ENCODE measurements at regions not wholly inside any gene's neighbourhood (a gene's known extent, or its start where the extent isn't known, plus 50 kb on each side); places are given as distances from the start of the nearest gene placed in this dataset.

GRCh38 chr11:15819679-15820286 is 536.6 kb downstream of the SOX6 start:
- Histone ChIP-seq H3K9me3 (ENCODE audit: control insufficient read depth in 2 of 2, low read length in 2 of 2) (no peaks in the 10 kb centered on the region), H3K4me1 (ENCODE audit: control insufficient read depth in 2 of 2, insufficient read depth in 2 of 2, low read length in 2 of 2) (peaks cover 30 to 46% of the 10 kb centered on the region in 2 donors), H3K4me3 (ENCODE audit: low read length in 2 of 2) (no peak overlapping the region), H3K36me3 (ENCODE audit: control insufficient read depth in 2 of 2, insufficient read depth in 2 of 2, low read length in 2 of 2) (no peaks in the 10 kb centered on the region), H3K27ac (ENCODE audit: low read depth in 2 of 2, low read length in 2 of 2) (no peak overlapping the region), H3K27me3 (ENCODE audit: control insufficient read depth in 2 of 2, insufficient read depth in 2 of 2, low read length in 2 of 2) (no peaks in the 10 kb centered on the region), H3K9ac (ENCODE audit: low read depth in 1 of 2, low read length in 2 of 2) (no peak overlapping the region)

GRCh38 chr11:15821451-15821850 is 534.9 kb downstream of the SOX6 start:
- Histone ChIP-seq H3K9ac (ENCODE audit: low read depth in 1 of 2, low read length in 2 of 2) (no peak overlapping the region), H3K4me3 (ENCODE audit: low read length in 2 of 2) (no peak overlapping the region), H3K27me3 (ENCODE audit: control insufficient read depth in 2 of 2, insufficient read depth in 2 of 2, low read length in 2 of 2) (no peaks in the 10 kb centered on the region), H3K9me3 (ENCODE audit: control insufficient read depth in 2 of 2, low read length in 2 of 2) (no peaks in the 10 kb centered on the region), H3K4me1 (ENCODE audit: control insufficient read depth in 2 of 2, insufficient read depth in 2 of 2, low read length in 2 of 2) (peaks cover 19 to 35% of the 10 kb centered on the region in 2 donors), H3K27ac (ENCODE audit: low read depth in 2 of 2, low read length in 2 of 2) (no peak overlapping the region), H3K36me3 (ENCODE audit: control insufficient read depth in 2 of 2, insufficient read depth in 2 of 2, low read length in 2 of 2) (no peaks in the 10 kb centered on the region)

DNA sequence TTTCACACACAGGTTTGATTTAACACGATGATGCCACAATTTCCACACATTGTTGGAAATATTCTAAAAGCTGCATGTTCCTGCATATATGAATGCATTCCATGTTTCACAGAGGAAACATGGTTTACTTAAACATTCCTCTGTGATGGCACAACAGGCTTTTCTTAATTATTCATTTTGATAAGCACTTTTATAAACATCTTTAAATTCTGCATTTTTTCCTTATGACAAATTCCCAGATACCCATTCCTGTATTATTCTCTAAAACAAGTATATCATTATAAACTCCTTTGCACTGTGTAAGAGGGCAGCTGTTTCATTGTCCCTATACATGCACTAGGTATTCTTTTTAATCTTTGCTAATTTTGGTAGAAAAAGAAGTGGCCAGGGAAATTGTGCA is 532.3 kb downstream of the SOX6 start:
- Histone ChIP-seq H3K9ac (ENCODE audit: low read depth in 1 of 2, low read length in 2 of 2) (no peak overlapping the region), H3K4me3 (ENCODE audit: low read length in 2 of 2) (no peak overlapping the region), H3K4me1 (ENCODE audit: control insufficient read depth in 2 of 2, insufficient read depth in 2 of 2, low read length in 2 of 2) (peaks cover 6 to 9% of the 10 kb centered on the region in 2 donors), H3K9me3 (ENCODE audit: control insufficient read depth in 2 of 2, low read length in 2 of 2) (no peaks in the 10 kb centered on the region), H3K27me3 (ENCODE audit: control insufficient read depth in 2 of 2, insufficient read depth in 2 of 2, low read length in 2 of 2) (no peaks in the 10 kb centered on the region), H3K36me3 (ENCODE audit: control insufficient read depth in 2 of 2, insufficient read depth in 2 of 2, low read length in 2 of 2) (no peaks in the 10 kb centered on the region), H3K27ac (ENCODE audit: low read depth in 2 of 2, low read length in 2 of 2) (no peak overlapping the region)

- Histone ChIP-seq H3K4me3 (ENCODE audit: low read length in 2 of 2) (no peak overlapping the region), H3K27me3 (ENCODE audit: control insufficient read depth in 2 of 2, insufficient read depth in 2 of 2, low read length in 2 of 2) (no peaks in the 10 kb centered on the region), H3K27ac (ENCODE audit: low read depth in 2 of 2, low read length in 2 of 2) (no peak overlapping the region), H3K4me1 (ENCODE audit: control insufficient read depth in 2 of 2, insufficient read depth in 2 of 2, low read length in 2 of 2) (peaks cover 0 to 3% of the 10 kb centered on the region in 2 donors), H3K9me3 (ENCODE audit: control insufficient read depth in 2 of 2, low read length in 2 of 2) (no peaks in the 10 kb centered on the region), H3K36me3 (ENCODE audit: control insufficient read depth in 2 of 2, insufficient read depth in 2 of 2, low read length in 2 of 2) (no peaks in the 10 kb centered on the region), H3K9ac (ENCODE audit: low read depth in 1 of 2, low read length in 2 of 2) (no peak overlapping the region)
These were observed 530.2 kb downstream of the SOX6 start for GRCh38 chr11:15825976-15826650.

DNA sequence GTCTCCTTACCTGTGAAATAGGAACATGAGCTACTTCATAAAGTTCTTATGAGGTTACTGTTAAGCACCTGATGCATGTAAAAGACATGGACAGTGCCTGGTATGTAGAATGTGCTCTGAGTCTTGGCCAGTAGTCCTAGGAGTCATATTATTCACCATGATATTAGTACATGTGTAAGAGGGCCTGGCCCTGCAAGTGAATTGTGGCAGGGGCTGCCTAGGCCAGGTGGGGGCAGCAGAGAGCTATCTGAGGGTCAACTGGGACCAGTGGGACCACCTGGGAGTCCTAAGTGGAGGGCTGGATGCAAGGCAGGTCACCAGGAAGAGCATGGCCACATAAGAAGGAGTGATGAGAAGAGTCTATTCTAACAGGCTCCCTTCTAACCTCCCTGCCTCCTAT is 529.5 kb downstream of the SOX6 start:
- peaks cover 0 to 3% of the 10 kb centered on the region in 2 donors for H3K4me1 ChIP-seq (ENCODE audit: control insufficient read depth in 2 of 2, insufficient read depth in 2 of 2, low read length in 2 of 2)
- no peaks in the 10 kb centered on the region for H3K9me3 ChIP-seq (ENCODE audit: control insufficient read depth in 2 of 2, low read length in 2 of 2)
- no peak overlapping the region for H3K27ac ChIP-seq (ENCODE audit: low read depth in 2 of 2, low read length in 2 of 2)
- no peak overlapping the region for H3K4me3 ChIP-seq (ENCODE audit: low read length in 2 of 2)
- no peaks in the 10 kb centered on the region for H3K36me3 ChIP-seq (ENCODE audit: control insufficient read depth in 2 of 2, insufficient read depth in 2 of 2, low read length in 2 of 2)
- no peaks in the 10 kb centered on the region for H3K27me3 ChIP-seq (ENCODE audit: control insufficient read depth in 2 of 2, insufficient read depth in 2 of 2, low read length in 2 of 2)
- no peak overlapping the region for H3K9ac ChIP-seq (ENCODE audit: low read depth in 1 of 2, low read length in 2 of 2)

GRCh38 chr11:15828215-15828853 is 528.0 kb downstream of the SOX6 start:
- Histone ChIP-seq H3K9me3 (ENCODE audit: control insufficient read depth in 2 of 2, low read length in 2 of 2) (no peaks in the 10 kb centered on the region), H3K9ac (ENCODE audit: low read depth in 1 of 2, low read length in 2 of 2) (no peak overlapping the region), H3K4me3 (ENCODE audit: low read length in 2 of 2) (no peak overlapping the region), H3K36me3 (ENCODE audit: control insufficient read depth in 2 of 2, insufficient read depth in 2 of 2, low read length in 2 of 2) (no peaks in the 10 kb centered on the region), H3K27ac (ENCODE audit: low read depth in 2 of 2, low read length in 2 of 2) (no peak overlapping the region), H3K4me1 (ENCODE audit: control insufficient read depth in 2 of 2, insufficient read depth in 2 of 2, low read length in 2 of 2) (peaks cover 0 to 3% of the 10 kb centered on the region in 2 donors), H3K27me3 (ENCODE audit: control insufficient read depth in 2 of 2, insufficient read depth in 2 of 2, low read length in 2 of 2) (no peaks in the 10 kb centered on the region)

- H3K27ac ChIP-seq (ENCODE audit: low read depth in 2 of 2, low read length in 2 of 2): no peak overlapping the region
These were observed 527.0 kb downstream of the SOX6 start for GRCh38 chr11:15829312-15829711.

GRCh38 chr11:15830741-15831428 is 525.5 kb downstream of the SOX6 start:
- H3K27ac ChIP-seq (ENCODE audit: low read depth in 2 of 2, low read length in 2 of 2): no peak overlapping the region
- H3K36me3 ChIP-seq (ENCODE audit: control insufficient read depth in 2 of 2, insufficient read depth in 2 of 2, low read length in 2 of 2): no peaks in the 10 kb centered on the region
- H3K9me3 ChIP-seq (ENCODE audit: control insufficient read depth in 2 of 2, low read length in 2 of 2): no peaks in the 10 kb centered on the region
- no peak overlapping the region for H3K9ac ChIP-seq (ENCODE audit: low read depth in 1 of 2, low read length in 2 of 2)
- no peak overlapping the region for H3K4me3 ChIP-seq (ENCODE audit: low read length in 2 of 2)
- peaks cover 0 to 3% of the 10 kb centered on the region in 2 donors for H3K4me1 ChIP-seq (ENCODE audit: control insufficient read depth in 2 of 2, insufficient read depth in 2 of 2, low read length in 2 of 2)
- H3K27me3 ChIP-seq (ENCODE audit: control insufficient read depth in 2 of 2, insufficient read depth in 2 of 2, low read length in 2 of 2): no peaks in the 10 kb centered on the region

More at GRCh38 chr11:15829312-15829711, 527.0 kb downstream of the SOX6 start:
- H3K4me1 ChIP-seq (ENCODE audit: control insufficient read depth in 2 of 2, insufficient read depth in 2 of 2, low read length in 2 of 2): peaks cover 0 to 3% of the 10 kb centered on the region in 2 donors
- H3K4me3 ChIP-seq (ENCODE audit: low read length in 2 of 2): no peak overlapping the region
- no peak overlapping the region for H3K9ac ChIP-seq (ENCODE audit: low read depth in 1 of 2, low read length in 2 of 2)
- H3K27me3 ChIP-seq (ENCODE audit: control insufficient read depth in 2 of 2, insufficient read depth in 2 of 2, low read length in 2 of 2): no peaks in the 10 kb centered on the region
- no peaks in the 10 kb centered on the region for H3K36me3 ChIP-seq (ENCODE audit: control insufficient read depth in 2 of 2, insufficient read depth in 2 of 2, low read length in 2 of 2)
- no peaks in the 10 kb centered on the region for H3K9me3 ChIP-seq (ENCODE audit: control insufficient read depth in 2 of 2, low read length in 2 of 2)

- no peaks in the 10 kb centered on the region for H3K27me3 ChIP-seq (ENCODE audit: control insufficient read depth in 2 of 2, insufficient read depth in 2 of 2, low read length in 2 of 2)
- H3K27ac ChIP-seq (ENCODE audit: low read depth in 2 of 2, low read length in 2 of 2): no peak overlapping the region
These were observed 520.4 kb downstream of the SOX6 start for GRCh38 chr11:15835788-15836411.

More at GRCh38 chr11:15835788-15836411, 520.4 kb downstream of the SOX6 start:
- no peak overlapping the region for H3K4me3 ChIP-seq (ENCODE audit: low read length in 2 of 2)
- H3K9ac ChIP-seq (ENCODE audit: low read depth in 1 of 2, low read length in 2 of 2): no peak overlapping the region
- H3K9me3 ChIP-seq (ENCODE audit: control insufficient read depth in 2 of 2, low read length in 2 of 2): no peaks in the 10 kb centered on the region
- H3K4me1 ChIP-seq (ENCODE audit: control insufficient read depth in 2 of 2, insufficient read depth in 2 of 2, low read length in 2 of 2): peaks cover 4 to 14% of the 10 kb centered on the region in 2 donors
- H3K36me3 ChIP-seq (ENCODE audit: control insufficient read depth in 2 of 2, insufficient read depth in 2 of 2, low read length in 2 of 2): no peaks in the 10 kb centered on the region
